Stimulated activated naive CD8-positive, alpha-beta T cell treated with anti-CD3 and anti-CD28 coated beads, Interleukin-15, amount 100 ng/mL, for 72 hours (primary cell): ENCODE measurements at regions not wholly inside any gene's neighbourhood (a gene's known extent, or its start where the extent isn't known, plus 50 kb on each side); places are given as distances from the start of the nearest gene placed in this dataset.
"Not testable (repeated sequence)": the region's sequence is repeated elsewhere in the genome, so short reads cannot be mapped to it uniquely, and the experiment has no call there.

ENCODE experiments used
- ATAC-seq: fragments of 150-1000 bp; cut with Tn5 transposase; 2 replicates; pipeline ENCODE4 v1.10.0; 2021; ENCODE audit warnings: mild to moderate bottlenecking, moderate library complexity
- DNase-seq, 2 donors: peaks; one replicate each; pipeline ENCODE4 v3.0.0; 2021 to 2022
- H3K27ac Mint-ChIP-seq, 2 donors: one replicate each; pipeline ENCODE4 v1.8.0; 2022; ENCODE audit warnings: mild to moderate bottlenecking in 2 of 2, mixed read lengths in 2 of 2, moderate library complexity in 2 of 2
- H3K27me3 Mint-ChIP-seq: one replicate; pipeline ENCODE4 v1.8.0; 2022; ENCODE audit warnings: mixed read lengths
- H3K4me1 Mint-ChIP-seq: one replicate; pipeline ENCODE4 v1.8.0; 2022; ENCODE audit warnings: mild to moderate bottlenecking, mixed read lengths
- H3K4me3 Mint-ChIP-seq, 2 donors: one replicate each; pipeline ENCODE4 v1.8.0; 2022; ENCODE audit warnings: mild to moderate bottlenecking in 2 of 2, mixed read lengths in 2 of 2, moderate library complexity in 1 of 2
- H3K9me3 Mint-ChIP-seq, 2 donors: one replicate each; pipeline ENCODE4 v1.8.0; 2022; ENCODE audit warnings: mixed read lengths in 2 of 2

- not testable (repeated sequence) for DNase-seq, ATAC-seq, H3K4me3 Mint-ChIP-seq, H3K9me3 Mint-ChIP-seq, H3K4me1 Mint-ChIP-seq, H3K27ac Mint-ChIP-seq
- peaks cover 37% of the 10 kb centered on the region for H3K27me3 Mint-ChIP-seq
These were observed 59.4 kb upstream of the LHX5 start for GRCh38 chr12:113531073-113531472.

DNA sequence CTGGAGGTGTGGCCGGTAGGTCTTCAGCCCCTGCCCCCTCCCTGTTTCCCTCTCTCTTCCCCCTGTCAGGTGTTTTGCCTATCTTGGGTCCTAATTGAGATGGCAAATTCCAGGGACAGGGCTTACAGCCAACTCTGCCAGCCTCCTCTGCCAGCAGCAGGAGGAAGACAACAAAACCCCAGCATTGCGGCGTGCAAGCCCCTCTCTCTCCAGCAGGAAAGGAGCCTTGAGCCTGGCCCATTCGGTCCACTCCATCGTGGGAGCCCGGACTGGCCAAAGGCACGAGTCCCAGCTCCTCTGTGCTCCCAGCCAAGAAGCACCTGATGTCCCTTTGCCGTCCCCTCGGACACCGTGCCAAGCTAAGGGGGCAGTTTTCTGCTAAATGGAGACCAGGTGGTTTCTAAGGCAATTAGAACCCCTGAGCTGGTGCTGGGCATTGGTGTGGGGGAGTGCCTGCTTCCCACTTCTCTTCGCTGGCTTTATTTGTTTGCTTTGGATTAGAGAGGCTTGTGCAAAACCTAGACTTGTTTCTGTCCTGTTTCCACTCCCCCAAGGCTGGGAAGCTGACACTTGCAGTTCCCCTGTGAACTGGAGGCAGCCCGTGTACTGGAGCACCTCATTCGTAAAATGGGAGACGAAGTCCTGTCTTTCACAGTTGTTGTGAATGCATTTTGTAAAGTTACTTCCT is 57.1 kb upstream of the LHX5 start:
- peak overlapping the region in 1 of 2 donors; percentile 16 for H3K27ac Mint-ChIP-seq
- H3K4me3 Mint-ChIP-seq: no peak overlapping the region
- H3K9me3 Mint-ChIP-seq: peaks cover 0 to 6% of the 10 kb centered on the region in 2 donors
- H3K4me1 Mint-ChIP-seq: no peaks in the 10 kb centered on the region
- peaks cover 53% of the 10 kb centered on the region for H3K27me3 Mint-ChIP-seq
- DNase-seq (no peak), ATAC-seq (no peak)

- H3K4me1 Mint-ChIP-seq: no peaks in the 10 kb centered on the region
- H3K4me3 Mint-ChIP-seq: no peak overlapping the region
- H3K9me3 Mint-ChIP-seq: peaks cover 0 to 6% of the 10 kb centered on the region in 2 donors
- DNase-seq: no peak
- H3K27ac Mint-ChIP-seq: no peak overlapping the region
- no peak for ATAC-seq
- peaks cover 82% of the 10 kb centered on the region for H3K27me3 Mint-ChIP-seq
These were observed 53.4 kb upstream of the LHX5 start for GRCh38 chr12:113525066-113525465.

- no peak overlapping the region for H3K27ac Mint-ChIP-seq
- peaks cover 0 to 6% of the 10 kb centered on the region in 2 donors for H3K9me3 Mint-ChIP-seq
- no peak overlapping the region for H3K4me3 Mint-ChIP-seq
- DNase-seq (no peak), ATAC-seq (no peak)
- no peaks in the 10 kb centered on the region for H3K4me1 Mint-ChIP-seq
- H3K27me3 Mint-ChIP-seq: peaks cover 85% of the 10 kb centered on the region
These were observed 52.8 kb upstream of the LHX5 start for GRCh38 chr12:113524495-113524894.

- no peaks in the 10 kb centered on the region for H3K4me1 Mint-ChIP-seq
These were observed 50.0 kb upstream of the LHX5 start for GRCh38 chr12:113521708-113522107.

More at GRCh38 chr12:113521708-113522107, 50.0 kb upstream of the LHX5 start:
- H3K9me3 Mint-ChIP-seq: no peaks in the 10 kb centered on the region
- H3K4me3 Mint-ChIP-seq: no peak overlapping the region
- H3K27me3 Mint-ChIP-seq: peaks cover 85% of the 10 kb centered on the region
- H3K27ac Mint-ChIP-seq: no peak overlapping the region
- ATAC-seq (no peak), DNase-seq (no peak)
